Stimulated activated CD4-positive, alpha-beta T cell treated with anti-CD3 and anti-CD28 coated beads, TNF-alpha, amount 100 ng/mL, for 24 hours (primary cell): ENCODE measurements at regions not wholly inside any gene's neighbourhood (a gene's known extent, or its start where the extent isn't known, plus 50 kb on each side); places are given as distances from the start of the nearest gene placed in this dataset.
"Not testable (repeated sequence)": the region's sequence is repeated elsewhere in the genome, so short reads cannot be mapped to it uniquely, and the experiment has no call there.

ENCODE experiments used
- DNase-seq, 3 experiments: peaks; one replicate each; pipeline ENCODE4 v3.0.0-alpha.2; 2020; ENCODE audit warnings: low read depth in 3 of 3

DNA sequence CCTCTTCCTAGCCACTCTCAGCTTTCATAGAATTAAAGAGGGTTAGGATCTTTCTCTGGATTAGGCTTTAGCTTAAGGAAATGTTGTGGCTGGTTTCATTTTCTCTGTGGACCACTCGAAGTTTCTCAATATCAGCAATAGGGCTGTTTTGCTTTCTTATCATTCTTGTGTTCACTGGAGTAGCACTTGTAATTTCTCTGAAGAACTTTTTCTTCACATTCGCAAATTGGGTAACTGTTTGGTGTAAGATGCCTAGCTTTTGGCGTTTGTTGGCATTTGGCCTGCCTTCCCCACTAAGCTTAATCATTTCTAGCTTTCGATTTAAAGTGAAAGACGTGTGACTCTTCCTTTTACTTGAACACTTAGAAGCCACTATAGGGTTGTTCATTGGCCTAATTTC, 210.8 kb upstream of the PROX1 start:
- DNase-seq, result no peak

DNA sequence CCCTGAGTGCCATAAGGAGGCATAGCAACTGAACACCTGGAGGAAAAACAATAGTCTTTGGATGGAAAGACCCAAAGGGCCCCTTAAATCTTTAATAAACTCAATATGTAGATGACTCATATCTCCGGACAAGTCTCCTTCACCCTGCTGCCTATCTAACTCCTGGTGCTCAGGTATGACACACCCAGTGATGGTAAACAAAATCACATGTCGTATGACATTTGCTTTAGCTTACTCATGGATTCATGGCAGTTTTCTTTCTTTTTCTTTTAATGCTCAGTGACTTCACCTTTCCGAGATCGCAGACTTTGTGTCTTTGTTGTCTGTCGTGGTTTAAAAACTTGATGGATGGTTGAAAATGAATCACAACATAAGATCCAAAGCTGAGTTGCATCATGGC, 208.5 kb upstream of the PROX1 start:
- DNase-seq, result no peak

DNA sequence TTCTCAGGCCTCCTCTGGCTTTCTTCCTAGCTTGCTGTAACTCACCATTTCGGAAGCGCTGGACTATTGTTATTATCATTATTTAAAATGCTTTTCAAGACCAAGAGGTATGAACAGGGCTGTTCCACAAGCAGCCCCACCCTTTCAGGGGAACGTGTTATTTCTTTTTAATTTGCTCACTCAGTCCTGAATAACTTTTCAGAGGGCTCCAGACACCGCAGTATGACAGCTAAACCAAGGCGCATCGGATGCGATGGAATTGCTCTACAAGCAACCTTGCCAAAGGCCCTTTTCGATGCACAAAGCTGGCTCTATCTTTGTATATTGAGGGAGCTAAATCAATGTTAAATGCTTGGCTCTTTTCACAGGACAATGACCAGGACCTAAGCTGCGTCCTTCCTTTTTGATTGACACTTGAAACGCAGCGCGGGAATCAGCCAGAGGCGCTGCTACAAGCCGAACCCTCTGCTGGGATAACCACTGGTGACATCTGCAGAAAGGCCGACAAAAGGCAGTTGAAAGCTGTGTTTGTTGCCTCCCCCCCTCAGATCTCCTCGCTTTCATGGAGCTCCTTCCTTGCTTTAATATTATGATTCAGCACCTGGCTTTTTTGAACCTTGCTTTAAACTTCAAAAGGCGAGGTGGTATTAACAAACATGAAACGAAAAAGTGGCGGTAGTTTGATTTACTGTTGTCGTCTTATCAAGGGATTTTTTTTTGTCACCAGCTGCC, 204.7 kb upstream of the PROX1 start:
- no peak for DNase-seq

DNA sequence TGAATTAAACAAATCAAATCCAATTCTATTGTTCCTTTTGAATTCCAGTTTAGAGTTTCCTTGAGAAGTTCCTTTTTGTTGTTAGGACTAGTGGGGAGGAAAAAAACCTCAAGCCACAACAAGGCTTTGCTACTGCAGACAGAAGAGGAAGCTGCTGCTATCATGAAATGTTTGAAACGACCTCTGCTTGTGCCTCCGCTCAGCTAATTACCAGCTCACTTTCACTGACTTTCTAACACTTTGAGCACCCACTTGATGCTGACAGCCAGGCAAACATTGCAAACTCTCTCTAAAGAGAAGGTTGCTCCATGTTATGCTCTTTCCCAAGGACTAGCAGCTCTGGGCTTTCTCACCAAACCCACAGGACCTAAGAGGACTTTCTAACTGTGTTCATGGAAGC, 203.9 kb upstream of the PROX1 start:
- DNase-seq, result no peak

DNA sequence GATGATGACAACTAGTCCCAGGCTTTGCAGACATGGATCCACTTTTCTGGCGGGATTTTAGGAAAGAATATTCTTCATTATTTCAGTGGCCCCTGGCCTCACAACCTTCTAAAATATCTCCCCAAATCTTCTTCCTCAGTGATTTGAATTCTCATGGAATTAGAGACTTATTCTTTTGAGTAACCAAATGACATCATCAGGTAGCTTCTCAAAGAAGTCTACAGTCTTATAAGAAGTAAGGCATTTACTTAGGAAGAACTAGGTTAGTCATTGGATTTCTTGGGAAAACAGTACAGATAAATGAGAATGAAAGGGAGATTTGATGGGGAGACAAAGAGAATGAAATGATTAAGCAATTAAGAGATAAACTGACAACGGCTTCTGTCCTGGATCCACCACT, 201.1 kb upstream of the PROX1 start:
- no peak for DNase-seq

DNA sequence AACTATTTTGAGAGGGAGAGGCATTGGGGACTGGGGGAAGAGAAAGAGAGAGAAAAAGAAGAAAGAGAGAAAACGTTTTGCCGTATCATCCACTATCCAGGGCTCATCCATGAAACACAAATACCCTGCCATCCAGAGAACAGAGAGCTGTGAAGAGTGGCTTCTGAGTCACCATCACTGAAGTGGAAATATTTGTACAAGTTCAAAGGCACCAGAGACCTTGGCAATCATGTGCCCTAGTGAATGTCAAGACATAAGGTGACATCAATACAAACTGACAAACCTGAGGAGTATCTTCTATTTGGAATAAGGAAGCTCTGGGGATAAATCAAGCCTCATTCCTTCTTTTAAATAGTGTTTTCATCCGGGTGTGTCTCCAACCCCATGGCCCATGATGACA, 197.2 kb upstream of the PROX1 start:
- no peak for DNase-seq

DNA sequence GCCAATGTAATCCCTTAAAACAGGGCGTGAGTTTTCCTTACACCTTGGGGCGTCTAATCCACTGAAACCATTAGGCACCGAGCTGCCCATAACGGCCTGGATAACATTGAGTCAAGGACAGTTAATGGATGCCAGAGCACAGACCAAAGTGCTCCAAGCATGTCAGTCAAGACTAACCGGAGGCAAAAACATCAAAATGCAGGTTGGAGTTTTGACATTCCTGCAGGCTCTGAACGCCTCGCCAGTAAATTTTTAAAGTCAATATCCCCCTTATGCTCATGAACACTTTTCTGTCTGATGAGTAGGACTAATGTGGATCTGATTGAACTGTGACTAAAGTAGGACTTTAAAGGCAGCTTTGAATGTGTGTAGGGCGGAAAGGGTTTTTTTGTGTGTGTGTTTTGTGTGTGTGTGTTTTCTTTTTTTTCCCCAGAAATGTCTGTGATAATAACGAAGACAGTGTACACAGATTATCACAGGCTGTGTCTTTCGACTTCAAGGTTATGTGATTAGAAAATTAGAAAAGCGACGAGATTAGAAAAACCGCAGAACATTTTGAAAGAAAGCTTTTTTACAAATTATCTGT, 194.2 kb upstream of the PROX1 start:
- no peak for DNase-seq

DNA sequence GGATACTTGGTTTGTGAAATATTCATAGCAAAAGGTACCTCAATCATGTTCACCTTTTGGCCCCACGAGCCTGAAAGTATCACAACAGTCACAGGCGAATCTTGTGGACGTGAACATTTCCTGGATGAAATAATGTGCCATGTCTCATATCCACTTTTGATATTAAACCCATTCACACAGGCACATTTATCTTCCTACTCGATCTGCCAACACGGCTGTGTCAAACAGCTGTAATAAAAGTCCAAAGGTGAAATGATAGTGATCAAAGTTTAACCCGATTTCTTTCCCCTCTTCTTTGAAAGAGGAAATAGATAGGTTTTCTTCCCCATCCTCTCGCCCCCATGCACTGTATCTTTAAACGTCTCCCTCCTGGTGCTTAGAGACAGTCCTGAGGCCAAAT, 191.2 kb upstream of the PROX1 start:
- DNase-seq, result no peak

DNA sequence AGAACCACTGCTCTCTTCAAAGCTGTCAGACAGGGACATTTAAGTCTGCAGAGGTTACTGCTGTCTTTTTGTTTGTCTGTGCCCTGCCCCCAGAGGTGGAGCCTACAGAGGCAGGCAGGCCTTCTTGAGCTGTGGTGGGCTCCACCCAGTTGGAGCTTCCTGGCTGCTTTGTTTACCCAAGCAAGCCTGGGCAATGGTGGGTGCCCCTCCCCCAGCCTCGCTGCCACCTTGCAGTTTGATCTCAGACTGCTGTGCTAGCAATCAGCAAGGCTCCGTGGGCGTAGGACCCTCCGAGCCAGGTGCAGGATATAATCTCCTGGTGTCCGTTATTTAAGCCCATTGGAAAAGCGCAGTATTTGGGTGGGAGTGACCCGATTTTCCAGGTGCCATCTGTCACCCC, 179.5 kb upstream of the PROX1 start:
- DNase-seq, result not testable (repeated sequence)

DNA sequence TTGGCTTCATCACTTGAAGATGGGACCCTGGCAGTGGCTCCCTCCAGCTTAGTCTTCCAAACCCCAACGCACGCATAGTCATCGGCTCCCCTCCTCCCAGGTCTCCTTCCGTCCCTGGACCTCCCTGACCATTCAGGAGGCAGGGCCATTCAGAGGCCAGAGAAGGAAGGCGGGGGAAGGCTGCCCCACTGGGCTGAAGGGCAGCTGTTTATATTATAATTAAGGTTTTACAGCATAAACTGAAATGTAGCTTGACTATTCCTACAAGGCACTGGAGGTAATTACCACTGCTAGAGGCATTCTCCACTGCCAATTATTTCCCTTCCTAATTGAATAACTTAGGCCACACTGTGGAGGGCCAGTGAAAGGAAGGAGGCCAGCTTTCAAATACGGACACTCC, 170.6 kb upstream of the PROX1 start:
- no peak for DNase-seq

DNA sequence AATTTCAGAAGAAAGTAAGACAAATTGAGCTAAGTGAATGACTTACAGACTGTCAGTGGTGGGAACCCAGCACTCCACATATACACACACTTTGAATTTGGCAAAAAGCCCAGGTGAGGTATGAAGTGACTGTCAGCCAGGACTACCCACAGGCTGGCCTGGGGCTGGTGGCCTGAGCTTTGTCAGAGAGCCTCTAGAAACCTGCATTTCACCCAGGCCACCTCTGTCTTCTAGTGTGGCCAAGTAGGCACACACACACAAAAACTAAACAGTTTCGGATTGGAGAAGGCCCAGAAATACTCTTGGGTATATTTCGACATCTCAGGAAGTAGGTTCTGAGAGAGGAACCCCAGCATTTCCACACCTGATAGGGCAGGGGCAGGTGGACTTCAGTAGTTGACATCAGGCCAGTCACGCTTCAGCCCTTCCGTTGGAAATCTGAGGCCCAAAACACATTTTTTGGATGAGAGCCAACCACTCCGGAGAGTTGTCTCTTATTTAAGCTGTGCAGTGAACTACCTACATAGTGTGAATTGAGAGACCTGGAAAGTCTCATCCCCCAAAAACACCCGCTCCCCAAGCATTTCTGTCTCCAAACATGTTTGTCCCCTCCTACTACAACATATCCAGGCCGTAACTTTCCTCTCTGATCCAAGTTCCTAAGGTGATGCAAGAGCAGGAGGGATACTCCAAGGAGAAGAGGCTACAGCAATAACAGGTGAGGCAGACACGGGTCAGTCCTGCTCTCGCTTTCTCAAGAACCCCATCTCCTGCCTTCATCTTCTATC, 167.2 kb upstream of the PROX1 start:
- no peak for DNase-seq

DNA sequence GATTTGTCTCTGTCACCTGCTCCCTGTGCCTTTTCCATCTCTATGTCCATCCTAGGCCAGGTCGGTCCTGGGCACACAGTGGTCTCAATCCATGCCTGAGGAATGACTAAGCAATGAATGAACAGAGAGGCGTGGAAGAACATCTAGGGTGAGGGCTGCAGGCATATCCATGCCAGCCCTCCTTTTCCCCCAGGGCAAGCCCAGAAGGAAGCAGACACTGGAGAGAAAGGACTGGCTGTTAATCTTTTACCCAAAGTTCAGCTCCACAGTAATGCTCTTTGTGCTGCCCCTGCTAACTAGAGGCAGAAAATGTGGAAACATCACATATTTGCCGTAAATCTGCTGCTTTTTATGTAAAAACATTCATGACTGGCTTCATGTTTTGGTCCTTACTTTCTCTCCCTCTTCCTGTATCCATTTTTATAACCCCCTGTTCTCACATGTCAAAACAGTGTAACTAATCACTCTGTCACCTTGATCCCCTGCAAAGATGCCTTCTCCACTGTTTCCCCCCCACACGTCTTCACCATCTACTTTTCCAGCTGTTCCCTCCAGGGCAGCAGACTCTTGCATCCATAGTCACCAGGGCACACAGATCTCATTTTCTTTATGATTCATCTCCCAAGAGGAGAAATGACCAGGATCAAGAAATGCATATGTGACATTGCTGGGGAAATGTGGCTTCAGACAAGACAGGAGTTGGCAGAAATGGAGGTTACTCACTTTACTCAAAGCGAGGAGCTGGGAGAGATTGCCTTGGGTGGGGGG, 166.4 kb upstream of the PROX1 start:
- DNase-seq, result no peak

DNA sequence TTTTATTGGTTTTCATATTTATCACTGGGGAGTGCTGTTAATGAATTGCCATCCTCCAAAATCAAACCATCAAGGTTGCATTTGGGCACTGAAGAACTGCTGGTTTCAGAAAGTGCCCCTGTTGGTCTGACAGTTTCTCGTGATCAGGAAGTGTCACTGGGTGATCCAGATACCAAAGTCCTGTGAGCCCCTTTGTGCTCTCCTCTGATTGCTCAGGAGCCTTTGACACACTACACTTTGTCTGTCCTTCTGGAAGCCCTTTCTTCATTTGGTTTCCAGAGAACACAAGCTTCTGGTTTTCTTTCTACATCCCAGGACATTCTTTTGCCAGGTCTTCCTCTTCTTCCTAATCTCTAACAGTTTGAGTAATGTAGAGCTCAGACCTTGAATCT, 165.8 kb upstream of the PROX1 start:
- DNase-seq, result no peak

DNA sequence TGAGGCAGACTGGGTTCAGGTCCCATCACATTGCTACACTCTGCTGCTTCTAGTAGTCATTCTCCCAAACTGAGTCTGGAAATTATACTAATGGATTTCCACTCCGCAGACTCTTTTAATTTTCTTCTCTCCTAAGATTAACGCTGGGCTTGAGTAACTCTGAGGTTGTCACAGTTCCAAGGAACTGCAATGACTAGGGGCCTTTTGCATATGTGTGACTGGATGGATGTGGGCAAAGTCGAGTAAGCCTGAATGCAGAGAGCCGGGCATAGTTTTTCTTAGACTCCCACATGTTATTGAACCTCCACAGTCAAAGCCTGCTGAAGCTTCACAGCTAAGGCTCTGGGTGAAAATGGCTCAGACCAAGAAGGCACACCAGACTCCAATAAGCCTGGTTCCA, 160.9 kb upstream of the PROX1 start:
- no peak for DNase-seq

DNA sequence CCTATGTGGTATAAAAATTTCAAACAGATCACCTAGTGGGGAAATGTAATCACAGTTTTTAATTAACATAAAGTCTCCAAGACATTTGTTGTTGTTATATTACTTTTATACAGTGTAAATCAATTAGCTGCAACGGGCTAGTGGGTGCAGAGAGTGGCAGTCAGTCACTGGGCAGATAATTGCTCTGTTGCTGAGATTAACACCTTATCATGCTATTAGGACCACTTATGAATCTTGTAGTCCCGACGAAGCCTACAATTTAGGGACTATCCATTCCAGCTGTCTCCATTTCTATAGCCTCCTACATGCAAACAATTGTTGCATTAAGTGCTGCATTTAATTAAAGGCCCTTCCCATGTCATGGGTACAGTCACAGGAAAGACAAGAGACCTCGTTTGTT, 158.9 kb upstream of the PROX1 start:
- DNase-seq, result no peak

DNA sequence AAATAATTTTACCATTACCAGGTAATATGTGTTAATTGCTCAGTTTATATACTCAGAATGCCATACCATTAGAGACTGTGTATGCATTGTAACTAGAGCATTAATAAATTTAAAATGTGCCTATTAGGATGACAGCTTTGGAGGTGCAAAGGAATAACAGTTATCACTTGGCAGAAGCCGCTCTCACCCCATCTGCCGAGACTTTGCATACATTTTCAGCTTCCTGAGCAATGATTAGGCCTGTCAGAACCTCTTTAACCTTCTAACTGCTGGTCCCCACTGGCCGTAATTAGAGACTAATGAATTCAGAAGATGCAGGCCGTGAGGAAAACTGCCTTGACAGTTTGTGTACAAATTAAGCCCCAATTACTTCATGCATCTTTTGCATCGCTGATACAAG, 158.0 kb upstream of the PROX1 start:
- no peak for DNase-seq

DNA sequence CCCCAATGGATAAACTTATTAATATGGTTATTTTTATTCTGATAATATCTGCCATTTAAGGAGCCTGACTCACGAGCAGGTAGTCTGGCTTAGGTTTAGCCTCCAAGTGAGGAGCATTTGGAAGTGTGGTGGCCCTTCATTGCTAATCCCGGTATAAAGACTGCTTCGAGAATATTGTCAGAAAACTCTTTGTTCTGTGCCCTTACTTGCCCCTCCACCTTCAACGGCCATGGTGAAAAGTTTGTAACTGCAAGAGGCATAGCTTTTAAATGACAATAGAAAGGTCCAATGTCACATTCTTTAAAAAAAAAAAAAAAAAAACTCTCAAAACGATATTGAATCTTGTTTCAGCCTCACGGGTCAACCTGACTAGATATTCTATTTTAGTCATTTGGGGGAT, 157.4 kb upstream of the PROX1 start:
- DNase-seq, result no peak

DNA sequence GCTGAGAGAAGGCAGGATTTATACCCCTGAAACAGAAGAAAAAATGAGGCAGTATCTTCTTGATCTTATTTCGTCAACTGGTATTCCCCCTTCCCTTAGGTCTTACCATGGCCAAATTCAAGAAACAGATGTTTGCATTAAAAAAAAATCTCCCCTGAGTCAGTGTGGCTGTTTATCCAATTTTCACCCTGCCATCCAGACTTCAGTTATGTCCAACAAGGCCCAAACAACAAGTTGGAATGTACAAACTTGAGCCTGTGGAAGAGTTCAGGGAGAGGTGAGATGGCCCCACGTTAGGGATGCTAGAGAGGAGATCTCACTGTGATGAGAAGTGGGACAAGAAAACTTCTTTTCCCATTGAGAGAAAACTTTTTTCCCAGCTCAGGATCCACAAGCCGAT, 147.2 kb upstream of the PROX1 start:
- DNase-seq, result no peak

DNA sequence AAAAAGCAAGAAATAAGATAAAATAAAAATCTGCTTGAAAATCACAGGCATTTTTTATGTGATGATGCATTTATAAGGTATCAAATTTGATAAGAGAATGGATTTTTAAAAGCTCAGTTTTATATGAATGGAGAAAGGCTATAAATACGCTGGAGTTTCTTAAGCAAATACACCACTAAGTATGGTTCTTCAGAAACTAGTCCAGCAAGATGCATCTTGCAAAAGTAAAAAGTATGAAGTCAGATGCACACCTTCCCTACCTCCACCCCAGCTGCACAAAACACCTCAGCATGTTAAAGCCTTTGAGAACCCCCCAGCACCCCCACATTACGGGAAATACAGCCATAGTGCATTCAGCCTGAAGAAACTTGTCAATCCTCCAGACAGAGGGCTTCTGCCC, 143.1 kb upstream of the PROX1 start:
- no peak for DNase-seq

DNA sequence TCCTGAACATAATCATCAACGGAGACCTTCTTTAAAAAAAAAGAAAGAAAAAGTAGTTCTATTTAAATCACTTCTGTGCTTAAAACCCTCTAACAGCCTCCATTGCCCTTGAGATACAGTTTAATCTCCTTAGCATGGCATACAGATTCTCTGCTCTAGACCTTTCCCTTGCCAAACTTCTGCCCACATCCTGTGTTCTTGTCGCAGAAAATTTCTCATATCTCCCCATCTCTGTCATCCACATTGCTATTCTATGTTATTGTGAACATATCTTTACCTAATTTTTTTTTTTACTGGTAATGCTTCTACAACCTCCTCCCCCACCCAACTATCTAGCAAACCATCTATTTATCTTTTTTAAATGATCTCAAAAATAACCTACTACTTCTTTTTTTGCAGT, 135.7 kb upstream of the PROX1 start:
- no peak for DNase-seq

DNA sequence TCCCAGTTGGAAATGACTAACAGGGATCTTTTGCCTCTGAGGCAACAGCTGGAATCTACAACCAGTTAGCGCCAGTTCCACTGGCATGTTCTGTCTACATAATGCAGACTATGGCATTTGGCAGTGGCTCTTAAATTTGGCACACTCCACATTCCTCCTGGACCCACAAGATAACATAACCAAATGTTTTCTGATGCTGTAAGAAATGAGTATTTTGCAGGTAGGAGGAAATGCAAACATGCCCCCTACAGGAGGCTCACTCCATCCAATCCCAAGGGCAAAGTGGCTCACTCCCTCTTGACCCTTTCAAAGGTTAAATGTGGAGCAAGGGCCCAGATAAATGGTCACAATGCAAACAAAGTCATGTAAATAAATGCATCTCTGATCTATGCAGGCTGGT, 129.2 kb upstream of the PROX1 start:
- DNase-seq, result no peak

DNA sequence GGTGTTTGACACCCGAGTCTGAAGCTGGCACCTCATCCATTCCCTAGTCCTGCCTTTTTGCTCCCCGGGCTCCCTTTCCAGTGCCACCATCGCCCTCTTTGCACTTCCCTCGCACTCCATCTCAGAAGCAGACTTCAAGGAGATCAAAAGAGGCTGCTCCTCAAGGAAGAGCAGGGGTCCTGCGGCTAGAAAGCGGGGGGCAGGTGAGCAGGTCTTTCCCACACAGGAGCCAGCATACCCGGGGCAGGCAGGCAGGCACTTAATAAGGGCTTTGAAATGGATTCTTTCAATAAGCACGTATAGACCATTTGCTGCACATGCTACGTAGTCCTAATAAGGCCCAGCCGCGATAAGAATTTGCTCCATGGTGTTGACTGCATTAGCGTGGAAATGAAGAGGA, 125.9 kb upstream of the PROX1 start:
- DNase-seq, result no peak

DNA sequence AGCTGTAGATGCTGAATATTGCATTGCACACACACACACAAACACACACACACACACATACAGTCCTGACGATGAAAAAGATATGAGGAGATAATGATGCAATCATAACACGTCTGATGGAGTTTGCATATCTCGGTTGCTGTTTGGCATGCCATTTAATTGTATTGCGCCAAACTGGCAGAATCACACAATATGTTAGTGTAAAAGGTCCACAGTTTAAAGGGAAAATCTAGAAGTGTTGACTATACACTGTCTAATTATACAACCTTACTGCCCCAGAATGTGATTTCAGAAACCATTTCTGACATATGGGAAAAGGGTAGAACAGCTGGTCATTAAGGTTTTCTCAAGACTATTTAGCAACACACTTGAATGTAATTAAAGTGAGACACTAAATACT, 123.7 kb upstream of the PROX1 start:
- DNase-seq, result no peak
